ENCODE measurements at regions not wholly inside any gene's neighbourhood (a gene's known extent, or its start where the extent isn't known, plus 50 kb on each side); places are given as distances from the start of the nearest gene placed in this dataset.

DNA sequence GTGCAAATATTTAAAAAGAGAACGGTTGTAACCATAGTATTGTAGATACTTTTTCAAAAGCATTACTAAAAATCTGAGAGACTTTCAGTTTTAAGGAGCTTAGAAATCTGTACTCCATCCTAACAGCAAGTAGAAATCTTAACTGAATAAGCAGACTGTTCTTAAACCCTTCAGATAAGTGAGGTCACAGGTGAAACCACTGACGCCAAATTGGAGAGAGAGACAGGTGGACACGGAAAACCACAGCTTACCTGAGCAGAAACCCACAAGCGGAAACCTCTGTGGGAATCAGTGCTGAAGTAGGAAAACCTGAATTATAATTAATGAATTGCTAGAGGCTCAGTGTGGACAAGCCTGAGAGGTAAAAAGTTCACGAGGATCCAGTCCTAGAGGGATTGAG is 959.4 kb upstream of the CELF4 start:
- dilution Hi-C loops (cut with MboI; ENCODE audit: extremely low pct_ligation_motif_present, low sequenced_read_pairs) = no loop called here
- H3K4me3 ChIP-seq (replicated peaks in 1 of 3; ENCODE audit: insufficient read depth in 1 of 3, low read depth in 1 of 3, low read length in 3 of 3) = no peak overlapping the region
- FAIRE-seq (no peak), DNase-seq (ENCODE audit: low read depth, low spot score) (no peak)
- no peak overlapping the region for H3K9ac ChIP-seq (replicated peaks; ENCODE audit: extremely low read depth, insufficient read depth, low read length)
- no peak overlapping the region for H3K4me2 ChIP-seq (ENCODE audit: insufficient read depth, low read length)
- no peaks in the 10 kb centered on the region for H3K36me3 ChIP-seq (ENCODE audit: control insufficient read depth in 2 of 2, extremely low read depth in 1 of 2, insufficient read depth in 2 of 2, low read length in 2 of 2)
- intact Hi-C loops (cut with micrococcal nuclease) = no loop called here
- no peaks in the 10 kb centered on the region for H3K27me3 ChIP-seq (ENCODE audit: control insufficient read depth in 2 of 2, insufficient read depth in 2 of 2, low read length in 2 of 2)
- peaks cover 4% of the 10 kb centered on the region for H3K9me3 ChIP-seq (replicated peaks; ENCODE audit: control insufficient read depth, insufficient read depth, low read length)
- no peak for TF ChIP-seq GATA2 (IDR thresholded peaks at IDR 0.05; ENCODE audit: insufficient read depth, insufficient read length, low read depth, low read length)
- H2AFZ ChIP-seq (ENCODE audit: low read depth, low read length) = no peak overlapping the region
- no TSS peak for BruUV-seq (replicated peaks)
- ChIA-PET POLR2A (no interaction called here), CTCF (no interaction called here)
- H4K20me1 ChIP-seq (replicated peaks; ENCODE audit: control insufficient read depth, extremely low read depth, insufficient read depth, low read length) = no peaks in the 10 kb centered on the region
- H3K27ac ChIP-seq (ENCODE audit: insufficient read depth, low read depth, low read length) = no peak overlapping the region
- no peaks in the 10 kb centered on the region for H3K4me1 ChIP-seq (ENCODE audit: control insufficient read depth, extremely low read depth, insufficient read depth, low read length)
- no peaks in the 10 kb centered on the region for H3K9me1 ChIP-seq (replicated peaks; ENCODE audit: control insufficient read depth, extremely low read depth, insufficient read depth, low read length)
- no peaks in the 10 kb centered on the region for H3K79me2 ChIP-seq (ENCODE audit: control insufficient read depth, insufficient read depth, low read length)

GRCh38 chr18:38520786-38521185 is 955.2 kb upstream of the CELF4 start:
- DNase-seq (ENCODE audit: low read depth, low spot score) = no peak

More at GRCh38 chr18:38520786-38521185, 955.2 kb upstream of the CELF4 start:
- POLR2A ChIA-PET = no interaction called here
- intact Hi-C loops (cut with micrococcal nuclease) (no loop called here), dilution Hi-C loops (cut with MboI; ENCODE audit: extremely low pct_ligation_motif_present, low sequenced_read_pairs) (no loop called here)
- H3K9me3 ChIP-seq (replicated peaks; ENCODE audit: control insufficient read depth, insufficient read depth, low read length) = peaks cover 4% of the 10 kb centered on the region
- H2AFZ ChIP-seq (ENCODE audit: low read depth, low read length) = no peak overlapping the region
- H3K27ac ChIP-seq (ENCODE audit: insufficient read depth, low read depth, low read length) = no peak overlapping the region
- H3K9ac ChIP-seq (replicated peaks; ENCODE audit: extremely low read depth, insufficient read depth, low read length) = no peak overlapping the region
- no peak overlapping the region for H3K4me2 ChIP-seq (ENCODE audit: insufficient read depth, low read length)
- no peaks in the 10 kb centered on the region for H3K36me3 ChIP-seq (ENCODE audit: control insufficient read depth in 2 of 2, extremely low read depth in 1 of 2, insufficient read depth in 2 of 2, low read length in 2 of 2)
- H4K20me1 ChIP-seq (replicated peaks; ENCODE audit: control insufficient read depth, extremely low read depth, insufficient read depth, low read length) = no peaks in the 10 kb centered on the region
- FAIRE-seq = no peak
- no peaks in the 10 kb centered on the region for H3K79me2 ChIP-seq (ENCODE audit: control insufficient read depth, insufficient read depth, low read length)
- H3K4me1 ChIP-seq (ENCODE audit: control insufficient read depth, extremely low read depth, insufficient read depth, low read length) = no peaks in the 10 kb centered on the region
- H3K9me1 ChIP-seq (replicated peaks; ENCODE audit: control insufficient read depth, extremely low read depth, insufficient read depth, low read length) = no peaks in the 10 kb centered on the region
- TF ChIP-seq POLR2AphosphoS5 (IDR thresholded peaks at IDR 0.05; ENCODE audit: insufficient read depth, low read depth, low read length) (no peak), JUN (IDR thresholded peaks at IDR 0.05; ENCODE audit: borderline replicate concordance, insufficient read depth, insufficient read length, low read depth) (no peak), POLR2A (IDR thresholded peaks at IDR 0.05; ENCODE audit: low read depth, low read length) (no peak), EZH2 (IDR thresholded peaks at IDR 0.05; ENCODE audit: borderline replicate concordance, low read depth, low read length, severe bottlenecking) (no peak), GATA2 (IDR thresholded peaks at IDR 0.05; ENCODE audit: insufficient read depth, insufficient read length, low read depth, low read length) (no peak), MYC (IDR thresholded peaks at IDR 0.05; ENCODE audit: low read depth, low read length) (no peak), FOS (IDR thresholded peaks at IDR 0.05; ENCODE audit: borderline replicate concordance, insufficient read depth, low read length) (no peak)
- TF ChIP-seq, protein P1, sequence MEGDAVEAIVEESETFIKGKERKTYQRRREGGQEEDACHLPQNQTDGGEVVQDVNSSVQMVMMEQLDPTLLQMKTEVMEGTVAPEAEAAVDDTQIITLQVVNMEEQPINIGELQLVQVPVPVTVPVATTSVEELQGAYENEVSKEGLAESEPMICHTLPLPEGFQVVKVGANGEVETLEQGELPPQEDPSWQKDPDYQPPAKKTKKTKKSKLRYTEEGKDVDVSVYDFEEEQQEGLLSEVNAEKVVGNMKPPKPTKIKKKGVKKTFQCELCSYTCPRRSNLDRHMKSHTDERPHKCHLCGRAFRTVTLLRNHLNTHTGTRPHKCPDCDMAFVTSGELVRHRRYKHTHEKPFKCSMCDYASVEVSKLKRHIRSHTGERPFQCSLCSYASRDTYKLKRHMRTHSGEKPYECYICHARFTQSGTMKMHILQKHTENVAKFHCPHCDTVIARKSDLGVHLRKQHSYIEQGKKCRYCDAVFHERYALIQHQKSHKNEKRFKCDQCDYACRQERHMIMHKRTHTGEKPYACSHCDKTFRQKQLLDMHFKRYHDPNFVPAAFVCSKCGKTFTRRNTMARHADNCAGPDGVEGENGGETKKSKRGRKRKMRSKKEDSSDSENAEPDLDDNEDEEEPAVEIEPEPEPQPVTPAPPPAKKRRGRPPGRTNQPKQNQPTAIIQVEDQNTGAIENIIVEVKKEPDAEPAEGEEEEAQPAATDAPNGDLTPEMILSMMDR (IDR thresholded peaks at IDR 0.05; ENCODE audit: extremely low read depth in 1 of 2, insufficient read depth in 1 of 2, low read depth in 1 of 2, low read length in 2 of 2) = no peak
- TF ChIP-seq, protein P2, sequence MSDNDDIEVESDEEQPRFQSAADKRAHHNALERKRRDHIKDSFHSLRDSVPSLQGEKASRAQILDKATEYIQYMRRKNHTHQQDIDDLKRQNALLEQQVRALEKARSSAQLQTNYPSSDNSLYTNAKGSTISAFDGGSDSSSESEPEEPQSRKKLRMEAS (IDR thresholded peaks at IDR 0.05; ENCODE audit: insufficient read depth, insufficient read length) = no peak
- CTCF ChIA-PET = no interaction called here
- no TSS peak for BruUV-seq (replicated peaks)
- no peaks in the 10 kb centered on the region for H3K27me3 ChIP-seq (ENCODE audit: control insufficient read depth in 2 of 2, insufficient read depth in 2 of 2, low read length in 2 of 2)
- no peak overlapping the region for H3K4me3 ChIP-seq (replicated peaks in 1 of 3; ENCODE audit: insufficient read depth in 1 of 3, low read depth in 1 of 3, low read length in 3 of 3)

All from endothelial cell of umbilical vein (primary cell).